Keratinocyte (primary cell): ENCODE measurements at regions not wholly inside any gene's neighbourhood (a gene's known extent, or its start where the extent isn't known, plus 50 kb on each side); places are given as distances from the start of the nearest gene placed in this dataset.

ENCODE experiments used
- DNase-seq: peaks from one replicate; pipeline ENCODE4 v3.0.0-alpha.2; 2011; ENCODE audit warnings: low read depth, missing footprints, low spot score
- FAIRE-seq: peaks from 2 replicates; lab custom pipeline; 2011; peaks lifted over from hg19 to GRCh38; lab: Jason Lieb, UNC
- H2AFZ ChIP-seq: 2 replicates; pipeline ENCODE4 v1.6.0; 2012; ENCODE audit warnings: low read length, control low read depth, inconsistent platforms; ENCODE audit not compliant: control insufficient read depth
- H3K27ac ChIP-seq: 2 replicates; pipeline ENCODE4 v1.5.1; 2011; ENCODE audit warnings: low read length; ENCODE audit not compliant: control insufficient read depth, insufficient read depth
- H3K27me3 ChIP-seq: 3 replicates; pipeline ENCODE4 v1.6.0; 2011; ENCODE audit warnings: low read length; ENCODE audit not compliant: control insufficient read depth, insufficient read depth; ENCODE audit errors: extremely low read depth
- H3K36me3 ChIP-seq, 2 experiments: 2 replicates in 1 of 2; 3 replicates in 1 of 2; pipeline ENCODE4 v1.5.1; 2011; ENCODE audit warnings: low read length in 2 of 2, mild to moderate bottlenecking in 1 of 2; ENCODE audit not compliant: control insufficient read depth in 2 of 2, insufficient read depth in 2 of 2; ENCODE audit errors: extremely low read depth in 1 of 2
- H3K4me1 ChIP-seq: 3 replicates; pipeline ENCODE4 v1.5.1; 2011; ENCODE audit warnings: low read length; ENCODE audit not compliant: control insufficient read depth, insufficient read depth; ENCODE audit errors: extremely low read depth
- H3K4me2 ChIP-seq: 3 replicates; pipeline ENCODE4 v1.6.0; 2011; ENCODE audit warnings: low read depth, low read length; ENCODE audit not compliant: control insufficient read depth, insufficient read depth; ENCODE audit errors: extremely low read depth
- H3K4me3 ChIP-seq, 3 experiments: fragments of 200-600 bp in 1 of 3; sonication (generic) in 1 of 3; 2 replicates in 2 of 3; 3 replicates in 1 of 3; pipeline ENCODE4 v1.5.1; 2011 to 2016; ENCODE audit warnings: low read length in 3 of 3, mild to moderate bottlenecking in 3 of 3, control low read depth in 2 of 3, inconsistent platforms in 1 of 3, low read depth in 1 of 3, mixed read lengths in 1 of 3, mixed run types in 1 of 3, moderate library complexity in 1 of 3; ENCODE audit not compliant: control insufficient read depth in 2 of 3, insufficient read depth in 2 of 3; ENCODE audit errors: extremely low read depth in 1 of 3
- H3K79me2 ChIP-seq: 2 replicates; pipeline ENCODE4 v1.6.0; 2012; ENCODE audit warnings: low read length; ENCODE audit not compliant: control insufficient read depth, insufficient read depth
- H3K9ac ChIP-seq: 3 replicates; pipeline ENCODE4 v1.6.0; 2011; ENCODE audit warnings: low read length; ENCODE audit not compliant: control insufficient read depth, insufficient read depth; ENCODE audit errors: extremely low read depth
- H3K9me1 ChIP-seq: 3 replicates; pipeline ENCODE4 v1.6.0; 2011; ENCODE audit warnings: low read length; ENCODE audit not compliant: control insufficient read depth, insufficient read depth; ENCODE audit errors: extremely low read depth
- H3K9me3 ChIP-seq: 2 replicates; pipeline ENCODE4 v1.5.1; 2012; ENCODE audit warnings: low read depth, low read length; ENCODE audit not compliant: control insufficient read depth
- H4K20me1 ChIP-seq: 3 replicates; pipeline ENCODE4 v1.6.0; 2011; ENCODE audit warnings: low read length; ENCODE audit not compliant: control insufficient read depth, insufficient read depth; ENCODE audit errors: extremely low read depth
- CTCF ChIP-seq, 3 experiments: IDR thresholded peaks in 1 of 3; conservative IDR thresholded peaks in 1 of 3; optimal IDR thresholded peaks in 1 of 3; 2 replicates in 2 of 3; 3 replicates in 1 of 3; pipeline versions ENCODE3 to v1.5.1; 2011; ENCODE audit warnings: low read length in 3 of 3, mild to moderate bottlenecking in 3 of 3, moderate library complexity in 2 of 3, control low read depth in 1 of 3, inconsistent platforms in 1 of 3; ENCODE audit not compliant: insufficient read depth in 2 of 3; ENCODE audit errors: extremely low read depth in 1 of 3
- EZH2 ChIP-seq: IDR thresholded peaks from one replicate; pipeline ENCODE4 v1.6.1; 2012; ENCODE audit warnings: inconsistent platforms, mild to moderate bottlenecking, low read length, moderate library complexity
- dilution Hi-C: fragments of 300-500 bp; cut with MboI; formaldehyde crosslinking; loops from one replicate; pipeline ENCODE4 v1.7.0; 2020; ENCODE audit warnings: low sequenced_read_pairs; ENCODE audit not compliant: extremely low pct_ligation_motif_present

DNA sequence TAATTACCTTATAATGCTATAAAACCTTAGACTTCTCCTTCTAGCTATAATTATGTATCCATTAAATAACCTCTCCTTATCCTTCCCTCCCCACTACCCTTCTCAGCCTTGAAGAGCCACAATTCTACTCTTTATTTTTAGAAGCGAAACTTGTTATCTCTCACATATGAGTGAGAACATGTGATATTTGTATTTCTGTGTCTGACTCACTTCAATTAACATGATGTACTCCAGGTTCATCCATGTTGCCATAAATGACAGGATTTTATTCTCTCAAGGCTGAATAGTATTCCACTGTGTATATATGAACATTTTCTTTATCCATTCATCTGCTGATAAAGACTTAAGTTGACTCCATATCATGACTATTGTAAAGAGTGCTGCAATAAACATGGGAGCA, 485.6 kb downstream of the FLRT2 start:
- no peaks in the 10 kb centered on the region for H3K9me1 ChIP-seq
- H3K79me2 ChIP-seq: no peaks in the 10 kb centered on the region
- H3K4me3 ChIP-seq: no peak overlapping the region
- no peaks in the 10 kb centered on the region for H3K27me3 ChIP-seq
- dilution Hi-C loops: no loop called here
- no peak overlapping the region for H3K9ac ChIP-seq
- H3K36me3 ChIP-seq: no peaks in the 10 kb centered on the region
- TF ChIP-seq EZH2: no peak
- TF ChIP-seq CTCF (optimal IDR thresholded peaks at IDR 0.05 in 1 of 3, IDR thresholded peaks at IDR 0.05 in 1 of 3, conservative IDR thresholded peaks at IDR 0.05 in 1 of 3; ENCODE audit: extremely low read depth in 1 of 3, insufficient read depth in 2 of 3, low read length in 3 of 3): no peak
- no peak overlapping the region for H3K27ac ChIP-seq
- H3K9me3 ChIP-seq: no peaks in the 10 kb centered on the region
- FAIRE-seq (no peak), DNase-seq (no peak)
- H4K20me1 ChIP-seq: no peaks in the 10 kb centered on the region
- H3K4me2 ChIP-seq: no peak overlapping the region
- no peak overlapping the region for H2AFZ ChIP-seq
- no peaks in the 10 kb centered on the region for H3K4me1 ChIP-seq

DNA sequence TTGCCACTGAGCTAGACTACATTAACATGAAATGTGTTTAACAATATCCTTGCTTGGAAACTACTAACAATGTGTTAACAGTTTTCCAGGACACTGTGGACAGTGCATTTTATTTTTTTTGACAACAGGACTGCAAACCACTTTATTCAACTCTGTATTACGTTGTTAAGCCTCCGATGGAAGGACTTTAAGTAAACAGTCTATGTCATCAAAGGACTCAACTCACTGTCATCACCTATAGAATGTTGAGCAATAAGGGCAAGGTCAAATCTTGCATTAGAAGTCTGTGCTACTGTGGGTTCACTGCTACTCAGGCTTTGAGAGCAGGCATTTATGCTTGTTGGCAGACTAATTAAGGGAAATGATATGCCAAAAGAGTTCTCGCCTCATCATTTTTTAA, 483.7 kb downstream of the FLRT2 start:
- no peaks in the 10 kb centered on the region for H3K27me3 ChIP-seq
- no peak for TF ChIP-seq CTCF (optimal IDR thresholded peaks at IDR 0.05 in 1 of 3, IDR thresholded peaks at IDR 0.05 in 1 of 3, conservative IDR thresholded peaks at IDR 0.05 in 1 of 3; ENCODE audit: extremely low read depth in 1 of 3, insufficient read depth in 2 of 3, low read length in 3 of 3)
- TF ChIP-seq EZH2: no peak
- no peaks in the 10 kb centered on the region for H3K36me3 ChIP-seq
- no peak overlapping the region for H2AFZ ChIP-seq
- H3K4me1 ChIP-seq: no peaks in the 10 kb centered on the region
- H3K4me3 ChIP-seq: no peak overlapping the region
- no peaks in the 10 kb centered on the region for H3K79me2 ChIP-seq
- H3K27ac ChIP-seq: no peak overlapping the region
- H3K4me2 ChIP-seq: no peak overlapping the region
- DNase-seq (no peak), FAIRE-seq (no peak)
- H4K20me1 ChIP-seq: no peaks in the 10 kb centered on the region
- dilution Hi-C loops: no loop called here
- H3K9me1 ChIP-seq: no peaks in the 10 kb centered on the region
- no peak overlapping the region for H3K9ac ChIP-seq
- H3K9me3 ChIP-seq: no peaks in the 10 kb centered on the region
